ENCODE measurements at regions not wholly inside any gene's neighbourhood (a gene's known extent, or its start where the extent isn't known, plus 50 kb on each side); places are given as distances from the start of the nearest gene placed in this dataset.

DNA sequence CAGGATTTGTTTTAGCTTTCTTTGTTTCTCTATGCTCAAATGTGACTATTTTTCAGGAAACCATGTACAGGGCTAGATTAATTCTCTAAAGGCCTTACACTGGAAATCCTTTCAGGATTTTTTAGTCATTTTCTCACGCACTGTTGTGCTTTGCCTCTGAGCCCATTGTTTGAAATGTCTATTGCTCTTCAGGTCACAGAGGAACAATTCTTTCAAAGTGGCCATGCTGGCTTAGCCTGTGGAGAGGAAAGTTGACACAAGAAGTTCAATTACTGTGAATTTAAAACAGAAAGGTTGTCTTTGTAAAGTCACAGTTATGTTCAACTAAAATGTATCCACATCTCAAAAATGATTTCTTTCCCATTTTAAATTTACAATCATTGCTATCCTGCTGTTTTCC is 1071.7 kb upstream of the POT1 start:
- Histone ChIP-seq H3K36me3 (ENCODE audit: control insufficient read depth, insufficient read depth, low read length) (no peaks in the 10 kb centered on the region), H3K4me1 (ENCODE audit: control insufficient read depth, extremely low read depth, insufficient read depth, low read length) (no peaks in the 10 kb centered on the region), H3K27me3 (ENCODE audit: control insufficient read depth, insufficient read depth, low read length) (no peaks in the 10 kb centered on the region), H4K20me1 (ENCODE audit: control insufficient read depth, extremely low read depth, insufficient read depth, low read length) (no peaks in the 10 kb centered on the region), H3K4me3 (replicated peaks in 1 of 4; ENCODE audit: control extremely low read depth in 1 of 4, insufficient read depth in 1 of 4, low read depth in 3 of 4, low read length in 4 of 4) (no peak overlapping the region), H2AFZ (ENCODE audit: low read length) (no peak overlapping the region), H3K9me3 (ENCODE audit: control insufficient read depth, insufficient read depth, low read depth, low read length) (no peaks in the 10 kb centered on the region), H3K27ac (ENCODE audit: insufficient read depth, low read length) (no peak overlapping the region), H3K79me2 (ENCODE audit: control insufficient read depth, insufficient read depth, low read length) (no peaks in the 10 kb centered on the region), H3K9ac (ENCODE audit: insufficient read depth, low read length) (no peak overlapping the region), H3K4me2 (ENCODE audit: extremely low read depth, insufficient read depth, low read length) (no peak overlapping the region)
- TF ChIP-seq, protein P1, sequence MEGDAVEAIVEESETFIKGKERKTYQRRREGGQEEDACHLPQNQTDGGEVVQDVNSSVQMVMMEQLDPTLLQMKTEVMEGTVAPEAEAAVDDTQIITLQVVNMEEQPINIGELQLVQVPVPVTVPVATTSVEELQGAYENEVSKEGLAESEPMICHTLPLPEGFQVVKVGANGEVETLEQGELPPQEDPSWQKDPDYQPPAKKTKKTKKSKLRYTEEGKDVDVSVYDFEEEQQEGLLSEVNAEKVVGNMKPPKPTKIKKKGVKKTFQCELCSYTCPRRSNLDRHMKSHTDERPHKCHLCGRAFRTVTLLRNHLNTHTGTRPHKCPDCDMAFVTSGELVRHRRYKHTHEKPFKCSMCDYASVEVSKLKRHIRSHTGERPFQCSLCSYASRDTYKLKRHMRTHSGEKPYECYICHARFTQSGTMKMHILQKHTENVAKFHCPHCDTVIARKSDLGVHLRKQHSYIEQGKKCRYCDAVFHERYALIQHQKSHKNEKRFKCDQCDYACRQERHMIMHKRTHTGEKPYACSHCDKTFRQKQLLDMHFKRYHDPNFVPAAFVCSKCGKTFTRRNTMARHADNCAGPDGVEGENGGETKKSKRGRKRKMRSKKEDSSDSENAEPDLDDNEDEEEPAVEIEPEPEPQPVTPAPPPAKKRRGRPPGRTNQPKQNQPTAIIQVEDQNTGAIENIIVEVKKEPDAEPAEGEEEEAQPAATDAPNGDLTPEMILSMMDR (conservative IDR thresholded peaks at IDR 0.05 in 1 of 2, IDR thresholded peaks at IDR 0.05 in 1 of 2; ENCODE audit: low read depth in 1 of 2, low read length in 2 of 2): no peak
- TF ChIP-seq EZH2 (IDR thresholded peaks at IDR 0.05; ENCODE audit: low read length, missing control alignments): no peak
- DNase-seq (ENCODE audit: low read depth in 2 of 2): no peak

DNA sequence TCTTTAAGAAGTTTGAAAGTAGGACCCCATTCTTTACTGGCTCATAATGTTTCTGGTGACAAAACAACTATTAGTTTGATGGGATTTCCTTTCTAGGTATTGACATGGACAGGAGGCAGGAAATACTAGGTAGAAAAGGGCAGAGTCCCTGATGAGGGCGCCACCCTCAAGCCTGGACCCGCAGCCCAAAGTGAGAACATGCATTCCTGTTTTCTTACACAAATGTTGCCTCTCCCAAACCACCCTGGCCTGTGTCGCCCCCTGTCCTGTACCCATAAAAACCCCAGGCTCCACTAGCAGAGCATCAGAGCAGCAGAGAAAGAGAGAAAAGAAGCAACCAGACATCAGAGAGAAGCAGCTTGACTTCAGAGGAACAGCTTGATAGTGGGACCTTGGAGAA is 1055.2 kb upstream of the POT1 start:
- Histone ChIP-seq H3K36me3 (ENCODE audit: control insufficient read depth, insufficient read depth, low read length) (no peaks in the 10 kb centered on the region), H3K4me1 (ENCODE audit: control insufficient read depth, extremely low read depth, insufficient read depth, low read length) (no peaks in the 10 kb centered on the region), H4K20me1 (ENCODE audit: control insufficient read depth, extremely low read depth, insufficient read depth, low read length) (no peaks in the 10 kb centered on the region), H3K79me2 (ENCODE audit: control insufficient read depth, insufficient read depth, low read length) (no peaks in the 10 kb centered on the region), H3K9ac (ENCODE audit: insufficient read depth, low read length) (no peak overlapping the region), H3K4me3 (replicated peaks in 1 of 4; ENCODE audit: control extremely low read depth in 1 of 4, insufficient read depth in 1 of 4, low read depth in 3 of 4, low read length in 4 of 4) (no peak overlapping the region), H3K27ac (ENCODE audit: insufficient read depth, low read length) (no peak overlapping the region), H2AFZ (ENCODE audit: low read length) (no peak overlapping the region), H3K9me3 (ENCODE audit: control insufficient read depth, insufficient read depth, low read depth, low read length) (no peaks in the 10 kb centered on the region), H3K4me2 (ENCODE audit: extremely low read depth, insufficient read depth, low read length) (no peak overlapping the region), H3K27me3 (ENCODE audit: control insufficient read depth, insufficient read depth, low read length) (no peaks in the 10 kb centered on the region)
- TF ChIP-seq, protein P1 (conservative IDR thresholded peaks at IDR 0.05 in 1 of 2, IDR thresholded peaks at IDR 0.05 in 1 of 2; ENCODE audit: low read depth in 1 of 2, low read length in 2 of 2): no peak
- TF ChIP-seq EZH2 (IDR thresholded peaks at IDR 0.05; ENCODE audit: low read length, missing control alignments): no peak
- DNase-seq (ENCODE audit: low read depth in 2 of 2): no peak

DNA sequence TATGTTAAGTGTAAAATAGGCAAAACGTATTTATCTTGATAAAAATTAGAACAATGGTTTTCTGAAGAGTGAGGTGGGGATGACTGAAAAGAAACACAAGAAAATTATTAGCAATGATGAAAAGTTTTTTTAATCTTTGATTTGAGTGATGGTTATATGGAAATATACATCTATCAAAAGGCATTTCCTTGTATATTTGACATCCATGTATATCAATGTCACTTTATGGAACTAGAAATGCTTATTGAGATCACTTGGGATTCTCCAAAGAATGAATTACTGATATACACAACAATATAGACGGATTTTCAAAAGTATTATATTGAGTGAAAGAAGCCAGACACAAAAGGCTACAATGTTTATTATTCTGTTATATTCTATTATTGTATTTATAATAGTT is 1042.0 kb upstream of the POT1 start:
- H3K9ac ChIP-seq (ENCODE audit: insufficient read depth, low read length): no peak overlapping the region
- no peak overlapping the region for H3K4me2 ChIP-seq (ENCODE audit: extremely low read depth, insufficient read depth, low read length)
- no peaks in the 10 kb centered on the region for H3K27me3 ChIP-seq (ENCODE audit: control insufficient read depth, insufficient read depth, low read length)
- no peaks in the 10 kb centered on the region for H3K4me1 ChIP-seq (ENCODE audit: control insufficient read depth, extremely low read depth, insufficient read depth, low read length)
- H3K4me3 ChIP-seq (replicated peaks in 1 of 4; ENCODE audit: control extremely low read depth in 1 of 4, insufficient read depth in 1 of 4, low read depth in 3 of 4, low read length in 4 of 4): no peak overlapping the region
- H2AFZ ChIP-seq (ENCODE audit: low read length): no peak overlapping the region
- no peak for DNase-seq (ENCODE audit: low read depth in 2 of 2)
- no peaks in the 10 kb centered on the region for H3K79me2 ChIP-seq (ENCODE audit: control insufficient read depth, insufficient read depth, low read length)
- H3K36me3 ChIP-seq (ENCODE audit: control insufficient read depth, insufficient read depth, low read length): no peaks in the 10 kb centered on the region
- no peaks in the 10 kb centered on the region for H4K20me1 ChIP-seq (ENCODE audit: control insufficient read depth, extremely low read depth, insufficient read depth, low read length)
- H3K27ac ChIP-seq (ENCODE audit: insufficient read depth, low read length): no peak overlapping the region
- TF ChIP-seq EZH2 (IDR thresholded peaks at IDR 0.05; ENCODE audit: low read length, missing control alignments): no peak
- TF ChIP-seq, protein P1 (conservative IDR thresholded peaks at IDR 0.05 in 1 of 2, IDR thresholded peaks at IDR 0.05 in 1 of 2; ENCODE audit: low read depth in 1 of 2, low read length in 2 of 2): no peak
- H3K9me3 ChIP-seq (ENCODE audit: control insufficient read depth, insufficient read depth, low read depth, low read length): no peaks in the 10 kb centered on the region

Data from fibroblast of lung (primary cell).